Panc1 (cell line): ENCODE measurements at regions not wholly inside any gene's neighbourhood (a gene's known extent, or its start where the extent isn't known, plus 50 kb on each side); places are given as distances from the start of the nearest gene placed in this dataset.

Experiments
- POLR2AphosphoS5 ChIP-seq: IDR thresholded peaks from 2 replicates; pipeline ENCODE4 v1.6.1; 2012; ENCODE audit warnings: mild to moderate bottlenecking, low read depth, low read length, moderate library complexity
- SIN3A ChIP-seq: IDR thresholded peaks from 2 replicates; pipeline ENCODE4 v1.6.1; 2012; ENCODE audit warnings: low read depth, mild to moderate bottlenecking, low read length, moderate library complexity, borderline replicate concordance; ENCODE audit not compliant: insufficient read depth
- TF ChIP-seq, protein P1 (sequence below): fragments of 450-650 bp; IDR thresholded peaks from 2 replicates; pipeline ENCODE4 v1.5.1; 2017; ENCODE audit warnings: mild to moderate bottlenecking
- TF ChIP-seq, protein P2 (sequence below), 2 experiments: IDR thresholded peaks; 2 replicates each; pipeline ENCODE4 v1.6.1; 2011 to 2012; ENCODE audit warnings: low read depth in 2 of 2, control low read depth in 1 of 2, low read length in 1 of 2, mild to moderate bottlenecking in 1 of 2, moderate library complexity in 1 of 2; ENCODE audit not compliant: insufficient read depth in 1 of 2

DNA sequence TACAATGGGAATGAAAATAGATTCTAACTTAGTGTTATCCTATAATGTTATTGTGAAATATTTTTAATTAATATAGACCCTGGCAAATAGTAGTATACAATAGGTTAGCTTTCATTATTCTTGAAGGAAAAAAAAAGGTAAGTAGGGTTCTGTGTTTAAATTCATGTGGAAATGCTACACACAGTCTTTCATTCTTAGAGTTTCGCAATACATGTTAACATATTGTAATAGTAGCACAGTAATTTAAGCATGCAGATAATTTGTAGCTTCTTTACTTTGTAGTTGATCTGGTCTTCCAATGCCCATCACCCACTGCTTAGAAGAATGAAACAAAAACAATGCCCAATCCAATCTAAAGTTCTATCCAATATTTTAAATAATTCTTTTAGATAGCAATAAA lies 54.8 kb upstream of the MSTN start:
- TF ChIP-seq, protein P1, sequence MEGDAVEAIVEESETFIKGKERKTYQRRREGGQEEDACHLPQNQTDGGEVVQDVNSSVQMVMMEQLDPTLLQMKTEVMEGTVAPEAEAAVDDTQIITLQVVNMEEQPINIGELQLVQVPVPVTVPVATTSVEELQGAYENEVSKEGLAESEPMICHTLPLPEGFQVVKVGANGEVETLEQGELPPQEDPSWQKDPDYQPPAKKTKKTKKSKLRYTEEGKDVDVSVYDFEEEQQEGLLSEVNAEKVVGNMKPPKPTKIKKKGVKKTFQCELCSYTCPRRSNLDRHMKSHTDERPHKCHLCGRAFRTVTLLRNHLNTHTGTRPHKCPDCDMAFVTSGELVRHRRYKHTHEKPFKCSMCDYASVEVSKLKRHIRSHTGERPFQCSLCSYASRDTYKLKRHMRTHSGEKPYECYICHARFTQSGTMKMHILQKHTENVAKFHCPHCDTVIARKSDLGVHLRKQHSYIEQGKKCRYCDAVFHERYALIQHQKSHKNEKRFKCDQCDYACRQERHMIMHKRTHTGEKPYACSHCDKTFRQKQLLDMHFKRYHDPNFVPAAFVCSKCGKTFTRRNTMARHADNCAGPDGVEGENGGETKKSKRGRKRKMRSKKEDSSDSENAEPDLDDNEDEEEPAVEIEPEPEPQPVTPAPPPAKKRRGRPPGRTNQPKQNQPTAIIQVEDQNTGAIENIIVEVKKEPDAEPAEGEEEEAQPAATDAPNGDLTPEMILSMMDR: no peak
- TF ChIP-seq POLR2AphosphoS5 (no peak), SIN3A (no peak)
- TF ChIP-seq, protein P2, sequence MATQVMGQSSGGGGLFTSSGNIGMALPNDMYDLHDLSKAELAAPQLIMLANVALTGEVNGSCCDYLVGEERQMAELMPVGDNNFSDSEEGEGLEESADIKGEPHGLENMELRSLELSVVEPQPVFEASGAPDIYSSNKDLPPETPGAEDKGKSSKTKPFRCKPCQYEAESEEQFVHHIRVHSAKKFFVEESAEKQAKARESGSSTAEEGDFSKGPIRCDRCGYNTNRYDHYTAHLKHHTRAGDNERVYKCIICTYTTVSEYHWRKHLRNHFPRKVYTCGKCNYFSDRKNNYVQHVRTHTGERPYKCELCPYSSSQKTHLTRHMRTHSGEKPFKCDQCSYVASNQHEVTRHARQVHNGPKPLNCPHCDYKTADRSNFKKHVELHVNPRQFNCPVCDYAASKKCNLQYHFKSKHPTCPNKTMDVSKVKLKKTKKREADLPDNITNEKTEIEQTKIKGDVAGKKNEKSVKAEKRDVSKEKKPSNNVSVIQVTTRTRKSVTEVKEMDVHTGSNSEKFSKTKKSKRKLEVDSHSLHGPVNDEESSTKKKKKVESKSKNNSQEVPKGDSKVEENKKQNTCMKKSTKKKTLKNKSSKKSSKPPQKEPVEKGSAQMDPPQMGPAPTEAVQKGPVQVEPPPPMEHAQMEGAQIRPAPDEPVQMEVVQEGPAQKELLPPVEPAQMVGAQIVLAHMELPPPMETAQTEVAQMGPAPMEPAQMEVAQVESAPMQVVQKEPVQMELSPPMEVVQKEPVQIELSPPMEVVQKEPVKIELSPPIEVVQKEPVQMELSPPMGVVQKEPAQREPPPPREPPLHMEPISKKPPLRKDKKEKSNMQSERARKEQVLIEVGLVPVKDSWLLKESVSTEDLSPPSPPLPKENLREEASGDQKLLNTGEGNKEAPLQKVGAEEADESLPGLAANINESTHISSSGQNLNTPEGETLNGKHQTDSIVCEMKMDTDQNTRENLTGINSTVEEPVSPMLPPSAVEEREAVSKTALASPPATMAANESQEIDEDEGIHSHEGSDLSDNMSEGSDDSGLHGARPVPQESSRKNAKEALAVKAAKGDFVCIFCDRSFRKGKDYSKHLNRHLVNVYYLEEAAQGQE (IDR thresholded peaks at IDR 0.05; ENCODE audit: insufficient read depth in 1 of 2, low read depth in 2 of 2, low read length in 1 of 2): no peak
